Neural cell (in vitro differentiated cells): ENCODE measurements at regions not wholly inside any gene's neighbourhood (a gene's known extent, or its start where the extent isn't known, plus 50 kb on each side); places are given as distances from the start of the nearest gene placed in this dataset.
"Not testable (repeated sequence)": the region's sequence is repeated elsewhere in the genome, so short reads cannot be mapped to it uniquely, and the experiment has no call there.

ENCODE experiments used
- H2AFZ ChIP-seq: fragments of 200-600, 300-800 bp; sonication (generic), shearing (Covaris generic); 2 replicates; pipeline ENCODE4 v1.6.0; 2014; ENCODE audit warnings: low read depth, mild to moderate bottlenecking, antibody characterized with exemption, low read length, moderate library complexity
- H3F3A ChIP-seq: fragments of 200-600 bp; shearing (Covaris generic); 2 replicates; pipeline ENCODE4 v1.6.1; 2016; ENCODE audit warnings: mild to moderate bottlenecking, moderate library complexity, mixed read lengths, antibody characterized with exemption, low read length; ENCODE audit not compliant: insufficient read depth, poor library complexity, severe bottlenecking
- H3K27ac ChIP-seq: fragments of 200-600, 300-800 bp; sonication (generic), shearing (Covaris generic); 2 replicates; pipeline ENCODE4 v1.5.1; 2014; ENCODE audit warnings: mild to moderate bottlenecking, low read length, moderate library complexity
- H3K27me3 ChIP-seq: fragments of 300-800, 200-600 bp; sonication (generic), shearing (Covaris generic); 2 replicates; pipeline ENCODE4 v1.6.0; 2014; ENCODE audit warnings: mild to moderate bottlenecking, low read depth, low read length, moderate library complexity; ENCODE audit not compliant: insufficient read depth
- H3K36me3 ChIP-seq: fragments of 300-800, 200-600 bp; sonication (generic), shearing (Covaris generic); 2 replicates; pipeline ENCODE4 v1.5.1; 2014; ENCODE audit warnings: mild to moderate bottlenecking, antibody characterized with exemption, low read length, moderate library complexity; ENCODE audit not compliant: insufficient read depth
- H3K4me2 ChIP-seq: fragments of 300-800, 200-600 bp; sonication (generic), shearing (Covaris generic); 2 replicates; pipeline ENCODE4 v1.6.0; 2014; ENCODE audit warnings: mild to moderate bottlenecking, low read length
- H3K4me3 ChIP-seq: fragments of 300-800, 200-600 bp; sonication (generic), shearing (Covaris generic); 2 replicates; pipeline ENCODE4 v1.5.1; 2014; ENCODE audit warnings: mild to moderate bottlenecking, low read length, moderate library complexity
- H3K79me2 ChIP-seq: fragments of 200-600 bp; shearing (Covaris generic); replicated peaks from 2 replicates; pipeline ENCODE4 v1.6.0; 2014; ENCODE audit warnings: mild to moderate bottlenecking, low read length, moderate library complexity; ENCODE audit not compliant: insufficient read depth
- H3K9ac ChIP-seq: fragments of 300-800, 200-600 bp; sonication (generic), shearing (Covaris generic); 2 replicates; pipeline ENCODE4 v1.6.1; 2016; ENCODE audit warnings: mild to moderate bottlenecking, low read length, mixed read lengths
- H3K9me2 ChIP-seq: fragments of 200-600 bp; shearing (Covaris generic); 2 replicates; pipeline ENCODE4 v1.6.1; 2016; ENCODE audit warnings: mild to moderate bottlenecking, low read length, mixed read lengths; ENCODE audit not compliant: insufficient read depth
- H3K9me3 ChIP-seq: fragments of 200-600, 300-800 bp; sonication (generic), shearing (Covaris generic); 2 replicates; pipeline ENCODE4 v1.6.1; 2016; ENCODE audit warnings: mild to moderate bottlenecking, mixed run types, low read length, moderate library complexity, mixed read lengths
- H4K20me1 ChIP-seq: fragments of 200-600 bp; shearing (Covaris generic); 2 replicates; pipeline ENCODE4 v1.6.1; 2016; ENCODE audit warnings: mild to moderate bottlenecking, mixed run types; ENCODE audit not compliant: insufficient read depth
- EP300 ChIP-seq: fragments of 450-650 bp; conservative IDR thresholded peaks from 2 replicates; pipeline ENCODE4 v1.6.1; 2014; ENCODE audit warnings: antibody characterized with exemption, mild to moderate bottlenecking, moderate library complexity; ENCODE audit not compliant: poor library complexity, severe bottlenecking
- EZH2 ChIP-seq: fragments of 200-600, 300-800 bp; shearing (Covaris generic), sonication (generic); IDR thresholded peaks from 2 replicates; pipeline ENCODE4 v1.6.1; 2014; ENCODE audit warnings: antibody characterized with exemption, low read length, borderline replicate concordance, mild to moderate bottlenecking; ENCODE audit not compliant: insufficient read depth, poor library complexity, severe bottlenecking
- MXI1 ChIP-seq: fragments of 450-650 bp; conservative IDR thresholded peaks from 2 replicates; pipeline ENCODE4 v1.6.1; 2014; ENCODE audit warnings: antibody characterized with exemption, mild to moderate bottlenecking; ENCODE audit not compliant: poor library complexity, severe bottlenecking
- POLR2AphosphoS5 ChIP-seq: IDR thresholded peaks from 2 replicates; pipeline ENCODE4 v1.6.1; 2012
- RAD21 ChIP-seq: fragments of 450-650 bp; conservative IDR thresholded peaks from 2 replicates; pipeline ENCODE4 v1.6.1; 2014; ENCODE audit warnings: antibody characterized with exemption, mild to moderate bottlenecking, moderate library complexity
- REST ChIP-seq: IDR thresholded peaks from 2 replicates; pipeline ENCODE4 v1.6.1; 2012; ENCODE audit warnings: borderline replicate concordance
- SMC3 ChIP-seq: fragments of 450-650 bp; conservative IDR thresholded peaks from 2 replicates; pipeline ENCODE4 v1.6.1; 2014; ENCODE audit warnings: antibody characterized with exemption, mild to moderate bottlenecking, moderate library complexity; ENCODE audit not compliant: poor library complexity
- TAF1 ChIP-seq: IDR thresholded peaks from 2 replicates; pipeline ENCODE4 v1.6.1; 2012; ENCODE audit warnings: low read depth
- TF ChIP-seq, protein P1 (sequence below): fragments of 450-650 bp; IDR thresholded peaks from 2 replicates; pipeline ENCODE4 v1.5.1; 2014; ENCODE audit warnings: antibody characterized with exemption, mild to moderate bottlenecking, moderate library complexity; ENCODE audit not compliant: poor library complexity, severe bottlenecking

- Histone ChIP-seq H3K9ac (no peak overlapping the region), H3K4me3 (no peak overlapping the region), H3F3A (no peaks in the 10 kb centered on the region), H4K20me1 (no peaks in the 10 kb centered on the region), H3K27ac (no peak overlapping the region), H3K4me2 (no peak overlapping the region), H3K9me2 (no peaks in the 10 kb centered on the region), H3K9me3 (no peaks in the 10 kb centered on the region), H3K79me2 (no peaks in the 10 kb centered on the region), H3K27me3 (no peaks in the 10 kb centered on the region), H3K36me3 (no peaks in the 10 kb centered on the region), H2AFZ (no peak overlapping the region)
- TF ChIP-seq RAD21 (no peak), MXI1 (no peak), SMC3 (no peak), REST (no peak), POLR2AphosphoS5 (no peak), EP300 (no peak), EZH2 (no peak), TAF1 (no peak)
- TF ChIP-seq, protein P1, sequence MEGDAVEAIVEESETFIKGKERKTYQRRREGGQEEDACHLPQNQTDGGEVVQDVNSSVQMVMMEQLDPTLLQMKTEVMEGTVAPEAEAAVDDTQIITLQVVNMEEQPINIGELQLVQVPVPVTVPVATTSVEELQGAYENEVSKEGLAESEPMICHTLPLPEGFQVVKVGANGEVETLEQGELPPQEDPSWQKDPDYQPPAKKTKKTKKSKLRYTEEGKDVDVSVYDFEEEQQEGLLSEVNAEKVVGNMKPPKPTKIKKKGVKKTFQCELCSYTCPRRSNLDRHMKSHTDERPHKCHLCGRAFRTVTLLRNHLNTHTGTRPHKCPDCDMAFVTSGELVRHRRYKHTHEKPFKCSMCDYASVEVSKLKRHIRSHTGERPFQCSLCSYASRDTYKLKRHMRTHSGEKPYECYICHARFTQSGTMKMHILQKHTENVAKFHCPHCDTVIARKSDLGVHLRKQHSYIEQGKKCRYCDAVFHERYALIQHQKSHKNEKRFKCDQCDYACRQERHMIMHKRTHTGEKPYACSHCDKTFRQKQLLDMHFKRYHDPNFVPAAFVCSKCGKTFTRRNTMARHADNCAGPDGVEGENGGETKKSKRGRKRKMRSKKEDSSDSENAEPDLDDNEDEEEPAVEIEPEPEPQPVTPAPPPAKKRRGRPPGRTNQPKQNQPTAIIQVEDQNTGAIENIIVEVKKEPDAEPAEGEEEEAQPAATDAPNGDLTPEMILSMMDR, result no peak
These were observed 66.7 kb upstream of the PRSS3 start for GRCh38 chr9:33728613-33729012.

GRCh38 chr9:33731142-33731541 lies 64.2 kb upstream of the PRSS3 start:
- Histone ChIP-seq H3K4me3 (no peak overlapping the region), H3K27me3 (no peaks in the 10 kb centered on the region), H3K9me3 (no peaks in the 10 kb centered on the region), H4K20me1 (no peaks in the 10 kb centered on the region), H3K4me2 (no peak overlapping the region), H3K9ac (no peak overlapping the region), H2AFZ (no peak overlapping the region), H3K36me3 (no peaks in the 10 kb centered on the region), H3F3A (no peaks in the 10 kb centered on the region), H3K27ac (no peak overlapping the region), H3K9me2 (no peaks in the 10 kb centered on the region), H3K79me2 (no peaks in the 10 kb centered on the region)
- TF ChIP-seq TAF1, result no peak

DNA sequence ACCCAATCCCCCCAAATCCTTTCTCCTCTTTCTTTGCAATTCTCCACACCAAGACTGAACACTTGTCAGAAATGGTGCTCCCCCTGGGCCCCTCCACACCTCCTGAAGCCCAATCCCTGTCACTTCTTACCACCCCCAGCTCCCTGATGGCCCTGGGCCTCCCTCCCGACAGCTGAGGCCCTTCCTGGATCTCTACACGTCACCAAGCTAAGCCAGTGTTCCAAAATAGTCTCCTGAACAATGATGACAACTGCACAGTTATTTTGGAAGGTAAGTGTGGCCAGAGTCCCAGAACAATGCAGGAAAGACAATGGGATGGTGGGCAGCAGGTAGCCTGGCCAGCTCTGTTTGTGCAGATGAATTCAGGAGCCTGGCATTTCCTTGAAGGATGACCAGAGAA lies 63.7 kb upstream of the PRSS3 start:
- no peaks in the 10 kb centered on the region for H3K9me2 ChIP-seq
- H3F3A ChIP-seq, result no peaks in the 10 kb centered on the region
- H3K4me2 ChIP-seq, result no peak overlapping the region
- no peak overlapping the region for H3K9ac ChIP-seq
- H3K4me3 ChIP-seq, result no peak overlapping the region
- H3K36me3 ChIP-seq, result no peaks in the 10 kb centered on the region
- no peak overlapping the region for H2AFZ ChIP-seq
- H3K79me2 ChIP-seq, result no peaks in the 10 kb centered on the region
- TF ChIP-seq RAD21 (no peak), POLR2AphosphoS5 (no peak), SMC3 (no peak), MXI1 (no peak), EZH2 (no peak)
- TF ChIP-seq, protein P1, result no peak
- no peaks in the 10 kb centered on the region for H4K20me1 ChIP-seq
- no peak overlapping the region for H3K27ac ChIP-seq
- H3K27me3 ChIP-seq, result no peaks in the 10 kb centered on the region
- no peaks in the 10 kb centered on the region for H3K9me3 ChIP-seq

DNA sequence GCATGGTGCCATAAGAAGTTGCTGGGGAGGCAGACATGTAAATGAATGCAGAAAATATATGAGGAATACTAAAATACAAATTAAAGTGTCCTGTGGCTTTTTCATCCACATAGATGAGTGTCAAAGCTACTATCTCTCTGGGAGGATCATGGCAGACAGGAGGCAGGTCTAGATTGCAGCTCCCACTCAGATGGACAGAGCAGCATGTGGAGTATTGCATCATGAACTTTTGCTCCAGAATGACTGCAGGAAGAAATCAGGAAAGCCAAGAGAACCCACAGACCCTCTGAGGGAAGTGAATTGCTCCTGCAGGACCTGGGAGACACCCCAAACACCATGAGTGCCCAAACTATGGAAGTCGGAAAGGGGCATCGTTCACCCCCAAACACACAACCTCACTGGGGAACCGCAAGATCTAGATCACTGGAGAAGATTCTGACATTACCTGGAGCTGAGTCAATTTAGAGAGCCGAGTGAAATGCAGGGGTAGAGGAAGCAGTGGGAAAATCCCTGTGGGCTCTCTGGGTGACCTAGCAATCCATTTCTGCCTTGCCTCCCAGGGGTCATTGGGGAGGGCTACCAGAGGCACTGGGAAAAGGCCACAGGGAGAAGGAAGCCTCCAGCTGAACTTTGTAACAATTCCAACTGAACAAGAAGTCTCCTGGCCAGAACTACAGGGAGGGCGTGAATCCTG lies 61.0 kb upstream of the PRSS3 start:
- not testable (repeated sequence) for H3F3A ChIP-seq, H3K9ac ChIP-seq, H2AFZ ChIP-seq, H4K20me1 ChIP-seq, H3K9me2 ChIP-seq, H3K27ac ChIP-seq, H3K9me3 ChIP-seq, H3K36me3 ChIP-seq, H3K4me3 ChIP-seq, H3K27me3 ChIP-seq, H3K79me2 ChIP-seq, H3K4me2 ChIP-seq
